ENCODE measurements at regions not wholly inside any gene's neighbourhood (a gene's known extent, or its start where the extent isn't known, plus 50 kb on each side); places are given as distances from the start of the nearest gene placed in this dataset.
"Not testable (repeated sequence)": the region's sequence is repeated elsewhere in the genome, so short reads cannot be mapped to it uniquely, and the experiment has no call there.

GRCh38 chr15:96472681-96473080 is 142.2 kb downstream of the NR2F2 start:
- DNase-seq, result no peak

- no peak for DNase-seq
Observed at GRCh38 chr15:96473556-96473955, 143.1 kb downstream of the NR2F2 start.

GRCh38 chr15:96474231-96474664 is 143.7 kb downstream of the NR2F2 start:
- DNase-seq, result no peak

GRCh38 chr15:96477227-96477626 is 146.7 kb downstream of the NR2F2 start:
- DNase-seq, result no peak

GRCh38 chr15:96484412-96484811 is 153.9 kb downstream of the NR2F2 start:
- DNase-seq, result not testable (repeated sequence)

- no peak for DNase-seq
Observed at GRCh38 chr15:96484830-96485229, 154.3 kb downstream of the NR2F2 start.

GRCh38 chr15:96487245-96487644 is 156.7 kb downstream of the NR2F2 start:
- no peak for DNase-seq

- not testable (repeated sequence) for DNase-seq
Observed at GRCh38 chr15:96491066-96491699, 160.7 kb downstream of the NR2F2 start.

GRCh38 chr15:96491700-96492644 is 161.5 kb downstream of the NR2F2 start:
- DNase-seq, result not testable (repeated sequence)

GRCh38 chr15:96494505-96494904 is 164.0 kb downstream of the NR2F2 start:
- no peak for DNase-seq

- no peak for DNase-seq
Observed at GRCh38 chr15:96495386-96495785, 164.9 kb downstream of the NR2F2 start.

- DNase-seq, result no peak
Observed at GRCh38 chr15:96497951-96498350, 167.5 kb downstream of the NR2F2 start.

- no peak for DNase-seq
Observed at GRCh38 chr15:96500508-96500907, 170.0 kb downstream of the NR2F2 start.

GRCh38 chr15:96501362-96501761 is 170.9 kb downstream of the NR2F2 start:
- DNase-seq, result no peak

GRCh38 chr15:96502196-96502595 is 171.7 kb downstream of the NR2F2 start:
- no peak for DNase-seq

- DNase-seq, result no peak
Observed at GRCh38 chr15:96503276-96503675, 172.8 kb downstream of the NR2F2 start.

GRCh38 chr15:96504371-96504770 is 173.9 kb downstream of the NR2F2 start:
- DNase-seq, result no peak

GRCh38 chr15:96505014-96505413 is 174.5 kb downstream of the NR2F2 start:
- DNase-seq, result no peak

- DNase-seq, result no peak
Observed at GRCh38 chr15:96514607-96515285, 184.2 kb downstream of the NR2F2 start.

GRCh38 chr15:96515371-96515770 is 184.9 kb downstream of the NR2F2 start:
- DNase-seq, result no peak

GRCh38 chr15:96521386-96521785 is 190.9 kb downstream of the NR2F2 start:
- no peak for DNase-seq

GRCh38 chr15:96524676-96525417 is 194.3 kb downstream of the NR2F2 start:
- DNase-seq, result no peak

- DNase-seq, result no peak
Observed at GRCh38 chr15:96535148-96535547, 204.6 kb downstream of the NR2F2 start.
